DOHH2 (cell line): ENCODE measurements at regions not wholly inside any gene's neighbourhood (a gene's known extent, or its start where the extent isn't known, plus 50 kb on each side); places are given as distances from the start of the nearest gene placed in this dataset.

Experiments
- CTCF ChIP-seq: fragments of 200-600 bp; sonication (generic); IDR thresholded peaks from one replicate; pipeline ENCODE4 v1.5.1; 2014; ENCODE audit warnings: antibody characterized with exemption, mild to moderate bottlenecking, low read depth, low read length; ENCODE audit not compliant: poor library complexity, severe bottlenecking
- EZH2phosphoT487 ChIP-seq: fragments of 200-600 bp; sonication (generic); IDR thresholded peaks from 2 replicates; pipeline ENCODE4 v1.6.1; 2017; ENCODE audit warnings: borderline replicate concordance, mild to moderate bottlenecking, antibody characterized with exemption, low read length, moderate library complexity, mixed read lengths

- TF ChIP-seq CTCF (no peak), EZH2phosphoT487 (no peak)
Measured at GRCh38 chr9:109925799-109926198, 145.8 kb downstream of the PALM2AKAP2 start.
